HepG2 (cell line): ENCODE measurements at regions not wholly inside any gene's neighbourhood (a gene's known extent, or its start where the extent isn't known, plus 50 kb on each side); places are given as distances from the start of the nearest gene placed in this dataset.

Experiments used
- CTCF ChIP-seq: sonication (generic); formaldehyde crosslinking; IDR thresholded peaks from 2 replicates; pipeline ENCODE4 v1.5.0; 2020; ENCODE audit warnings: mild to moderate bottlenecking, missing genetic modification reagents, moderate library complexity
- KAT8 ChIP-seq: IDR thresholded peaks from 2 replicates; pipeline ENCODE4 v1.6.1; 2016; ENCODE audit warnings: missing genetic modification reagents, missing compliant biosample characterization
- KDM1A ChIP-seq: IDR thresholded peaks from 2 replicates; pipeline ENCODE4 v1.6.1; 2016; ENCODE audit warnings: missing compliant biosample characterization
- MYC ChIP-seq: sonication (generic); formaldehyde crosslinking; IDR thresholded peaks from 2 replicates; pipeline ENCODE4 v1.9.0; 2021; ENCODE audit warnings: missing genetic modification reagents, borderline replicate concordance

GRCh38 chr12:98180603-98181002 lies 334.8 kb upstream of the TMPO start:
- TF ChIP-seq CTCF (CRISPR knock-in tag) (no peak), MYC (CRISPR knock-in tag) (no peak), KDM1A (CRISPR knock-in tag) (no peak), KAT8 (CRISPR knock-in tag) (no peak)
